GM21717 (cell line): ENCODE measurements at regions not wholly inside any gene's neighbourhood (a gene's known extent, or its start where the extent isn't known, plus 50 kb on each side); places are given as distances from the start of the nearest gene placed in this dataset.

Experiments
- ATAC-seq: cut with Tn5 transposase; IDR thresholded peaks from one replicate; pipeline ENCODE4 v1.9.1; 2021; ENCODE audit warnings: mild to moderate bottlenecking, moderate library complexity; ENCODE audit not compliant: unreplicated experiment

- ATAC-seq = no peak
Measured at GRCh38 chr10:120960725-120961124, 109.6 kb downstream of the WDR11 start.

GRCh38 chr10:120961795-120962755 lies 110.9 kb downstream of the WDR11 start:
- ATAC-seq = no peak

- ATAC-seq = no peak
Measured at GRCh38 chr10:120962756-120963593, 111.8 kb downstream of the WDR11 start.

- no peak for ATAC-seq
Measured at GRCh38 chr10:120963594-120964220, 112.5 kb downstream of the WDR11 start.

GRCh38 chr10:120966657-120967045 lies 115.5 kb downstream of the WDR11 start:
- no peak for ATAC-seq

- peak; percentile 82 for ATAC-seq
Measured at GRCh38 chr10:120969219-120969645, 118.1 kb downstream of the WDR11 start.

- ATAC-seq = no peak
Measured at GRCh38 chr10:120970595-120971529, 119.7 kb downstream of the WDR11 start.

- no peak for ATAC-seq
Measured at GRCh38 chr10:120971671-120972070, 120.5 kb downstream of the WDR11 start.

GRCh38 chr10:120972259-120972658 lies 121.1 kb downstream of the WDR11 start:
- ATAC-seq = no peak

GRCh38 chr10:120975072-120975867 lies 124.1 kb downstream of the WDR11 start:
- ATAC-seq = no peak

GRCh38 chr10:120975868-120976225 lies 124.7 kb downstream of the WDR11 start:
- ATAC-seq = no peak

GRCh38 chr10:120977897-120978296 lies 126.7 kb downstream of the WDR11 start:
- ATAC-seq = no peak

GRCh38 chr10:120978589-120979252 lies 127.6 kb downstream of the WDR11 start:
- no peak for ATAC-seq

GRCh38 chr10:120979435-120980278 lies 128.5 kb downstream of the WDR11 start:
- no peak for ATAC-seq

- no peak for ATAC-seq
Measured at GRCh38 chr10:120980279-120981255, 129.4 kb downstream of the WDR11 start.

GRCh38 chr10:120981601-120982391 lies 130.6 kb downstream of the WDR11 start:
- ATAC-seq = no peak
